Bone marrow (tissue), 2 donors: ENCODE measurements at regions not wholly inside any gene's neighbourhood (a gene's known extent, or its start where the extent isn't known, plus 50 kb on each side); places are given as distances from the start of the nearest gene placed in this dataset.
"Not testable (repeated sequence)": the region's sequence is repeated elsewhere in the genome, so short reads cannot be mapped to it uniquely, and the experiment has no call there.

Experiments used
- DNase-seq, 2 donors: peaks; one replicate each; lab custom pipeline; 2025; lab: John Stamatoyannopoulos, UW

DNA sequence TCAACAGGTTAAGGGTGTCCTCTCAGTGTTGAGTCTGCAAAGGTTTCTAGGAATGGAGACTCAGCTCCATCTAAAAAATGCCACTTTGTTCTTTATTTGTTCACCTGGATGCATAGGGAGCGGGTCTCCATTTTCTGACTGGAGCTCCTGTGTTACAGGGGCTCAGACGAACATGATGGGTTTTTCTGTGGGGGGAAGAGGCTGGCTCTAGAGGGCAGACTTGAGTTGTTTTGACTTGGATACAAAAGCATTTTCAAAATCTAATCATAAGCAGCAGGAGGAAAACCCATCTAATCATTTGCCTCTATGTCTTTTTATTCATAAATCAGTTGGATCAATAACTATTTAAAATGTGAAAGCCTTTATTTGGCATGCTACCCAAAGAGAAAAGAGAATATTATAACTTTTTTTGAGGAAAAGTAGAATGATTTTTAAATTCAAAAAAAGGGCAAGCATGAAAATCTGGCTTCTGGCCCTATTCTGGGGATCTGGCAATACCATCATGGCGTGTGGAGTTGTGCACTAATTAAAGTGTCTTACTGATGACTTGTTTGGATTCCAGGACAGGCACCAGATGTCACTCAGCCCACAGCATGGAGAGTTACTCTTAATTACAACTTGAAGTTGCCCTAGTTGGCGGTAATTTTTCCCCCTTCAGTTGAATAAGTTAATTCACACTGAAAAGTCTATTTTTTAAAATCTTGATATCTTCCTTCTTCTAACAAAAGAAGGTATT, 594.9 kb downstream of the REEP3 start:
- no peak for DNase-seq

DNA sequence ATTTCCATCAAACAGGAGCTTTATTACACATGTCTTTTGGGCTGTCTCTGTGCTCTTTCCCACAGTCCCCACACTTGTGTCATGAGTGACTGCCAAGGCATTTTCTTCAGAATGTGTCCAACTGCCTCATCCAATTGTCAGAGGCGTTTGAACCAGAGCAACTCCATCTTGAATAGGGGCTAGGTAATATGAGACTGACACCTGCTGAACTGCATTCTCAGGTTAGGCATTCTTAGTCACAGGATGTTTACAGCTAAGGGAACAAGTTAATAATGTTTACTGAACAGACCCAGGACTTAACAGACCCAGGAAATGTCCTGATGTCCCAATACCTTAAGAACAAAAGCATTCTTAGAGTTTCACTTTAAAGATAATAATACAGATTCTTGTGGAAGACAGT, 595.5 kb downstream of the REEP3 start:
- DNase-seq: no peak

DNA sequence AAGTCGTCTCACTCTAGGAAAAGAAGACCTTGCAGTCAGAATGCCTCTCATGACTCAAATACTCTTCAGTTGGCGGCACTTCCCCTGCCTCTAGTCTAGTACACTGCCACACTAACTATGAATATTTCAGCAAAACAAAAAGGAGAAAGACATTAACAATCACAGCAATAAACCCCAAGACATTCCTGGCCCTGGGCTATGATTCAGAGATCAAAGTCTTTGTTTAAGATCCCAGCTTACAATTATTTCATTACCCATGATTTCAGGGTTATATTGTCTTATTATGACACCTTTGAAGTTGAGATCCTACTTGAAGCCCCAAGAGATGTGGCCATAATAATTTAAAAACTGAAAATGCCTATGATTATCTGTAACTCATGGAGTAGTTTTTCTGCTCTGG, 597.5 kb downstream of the REEP3 start:
- DNase-seq: no peak

DNA sequence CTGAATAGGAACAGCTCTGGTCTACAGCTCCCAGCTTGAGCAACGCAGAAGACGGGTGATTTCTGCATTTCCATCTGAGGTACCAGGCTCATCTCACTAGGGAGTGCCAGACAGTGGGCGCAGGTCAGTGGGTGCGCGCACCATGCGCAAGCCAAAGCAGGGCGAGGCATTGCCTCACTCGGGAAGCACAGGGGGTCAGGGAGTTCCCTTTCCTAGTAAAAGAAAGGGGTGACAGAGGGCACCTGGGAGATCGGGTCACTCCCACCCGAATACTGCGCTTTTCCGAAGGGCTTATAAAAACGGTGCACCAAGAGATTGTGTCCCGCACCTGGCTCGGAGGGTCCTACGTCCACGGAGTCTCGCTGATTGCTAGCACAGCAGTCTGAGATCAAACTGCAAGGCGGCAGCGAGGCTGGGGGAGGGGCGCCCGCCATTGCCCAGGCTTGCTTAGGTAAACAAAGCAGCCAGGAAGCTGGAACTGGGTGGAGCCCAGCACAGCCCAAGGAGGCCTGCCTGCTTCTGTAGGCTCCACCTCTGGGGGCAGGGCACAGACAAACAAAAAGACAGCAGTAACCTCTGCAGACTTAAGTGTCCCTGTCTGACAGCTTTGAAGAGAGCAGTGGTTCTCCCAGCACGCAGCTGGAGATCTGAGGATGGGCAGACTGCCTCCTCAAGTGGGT, 599.2 kb downstream of the REEP3 start:
- DNase-seq: not testable (repeated sequence)

- DNase-seq: no peak
Measured at GRCh38 chr10:64130152-64130551, 609.0 kb downstream of the REEP3 start.

DNA sequence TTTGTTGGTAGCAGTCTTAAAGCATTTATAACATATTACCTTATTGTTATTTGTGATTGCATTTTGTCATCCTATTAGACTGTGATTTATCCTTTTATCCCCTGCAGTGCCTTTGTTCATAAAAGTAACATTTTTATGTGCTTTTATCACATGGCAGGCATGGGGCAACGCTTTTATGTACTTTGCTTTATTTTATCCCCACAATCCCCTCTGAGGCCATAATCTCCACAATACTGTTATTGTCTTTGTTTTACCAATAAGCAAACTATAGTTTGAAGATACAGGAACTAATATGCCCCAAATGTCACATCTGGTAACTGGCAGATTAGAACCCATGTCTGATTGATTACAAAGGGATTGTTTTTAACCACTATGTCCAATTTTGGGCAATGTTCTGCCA, 613.5 kb downstream of the REEP3 start:
- DNase-seq: no peak

DNA sequence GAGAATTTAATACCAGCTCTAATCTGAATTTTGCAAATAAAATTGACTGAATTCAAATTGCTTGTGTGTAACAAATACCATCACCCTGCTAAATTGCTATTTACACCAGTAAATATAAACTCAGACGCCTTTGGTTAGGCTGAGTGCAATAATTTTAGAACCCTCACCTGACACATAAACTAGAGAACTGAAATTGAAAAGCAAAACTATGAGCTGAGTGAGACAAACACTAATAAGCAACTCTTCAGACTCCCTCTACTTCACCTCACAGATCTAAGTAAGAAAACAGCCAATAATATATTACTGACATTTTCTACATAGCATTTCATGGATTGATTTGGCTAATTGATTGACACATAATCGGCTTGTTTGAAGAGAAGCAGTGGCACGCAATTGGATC, 621.2 kb downstream of the REEP3 start:
- no peak for DNase-seq

DNA sequence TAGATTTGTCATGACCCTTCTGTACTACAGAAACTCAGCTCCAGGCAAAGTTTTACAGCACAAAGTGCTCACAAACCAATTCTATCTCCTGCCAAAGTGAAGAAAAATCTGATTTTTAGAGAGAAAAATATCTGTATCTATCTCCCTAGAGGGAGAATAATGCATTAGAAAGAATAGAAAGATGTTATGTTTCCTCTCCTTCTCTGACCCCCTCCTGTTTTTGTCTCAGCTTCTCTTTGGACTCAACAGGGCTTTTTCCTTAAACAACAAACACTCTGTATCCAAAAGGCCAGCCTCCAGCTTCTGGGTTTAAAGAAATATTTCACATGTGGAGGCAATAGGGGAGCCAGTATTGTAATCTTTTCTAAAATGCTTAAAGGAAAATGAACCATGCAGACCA, 627.4 kb downstream of the REEP3 start:
- no peak for DNase-seq

- no peak for DNase-seq
Measured at GRCh38 chr10:64156166-64156565, 635.0 kb downstream of the REEP3 start.

DNA sequence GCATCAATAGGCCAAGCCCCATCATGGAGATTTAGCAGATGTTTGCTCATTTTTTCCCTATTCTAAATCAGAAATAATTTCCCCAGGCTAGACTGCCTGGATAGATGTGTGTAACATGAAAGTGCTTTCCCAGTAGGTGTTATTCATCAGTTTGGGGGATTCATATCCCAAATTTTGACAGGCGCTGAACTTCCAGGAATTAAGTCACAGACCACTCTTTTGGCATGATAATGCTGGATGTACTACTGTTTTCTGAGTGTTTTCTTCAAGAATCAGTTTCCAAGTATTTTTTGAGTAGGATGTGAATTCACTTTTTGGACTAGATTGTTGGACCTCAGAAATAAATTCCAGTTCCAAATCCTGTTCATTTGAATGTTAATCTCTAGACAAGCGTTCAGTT, 637.4 kb downstream of the REEP3 start:
- DNase-seq: no peak

- no peak for DNase-seq
Measured at GRCh38 chr10:64159910-64160872, 639.0 kb downstream of the REEP3 start.

GRCh38 chr10:64170791-64171190, 649.6 kb downstream of the REEP3 start:
- no peak for DNase-seq

DNA sequence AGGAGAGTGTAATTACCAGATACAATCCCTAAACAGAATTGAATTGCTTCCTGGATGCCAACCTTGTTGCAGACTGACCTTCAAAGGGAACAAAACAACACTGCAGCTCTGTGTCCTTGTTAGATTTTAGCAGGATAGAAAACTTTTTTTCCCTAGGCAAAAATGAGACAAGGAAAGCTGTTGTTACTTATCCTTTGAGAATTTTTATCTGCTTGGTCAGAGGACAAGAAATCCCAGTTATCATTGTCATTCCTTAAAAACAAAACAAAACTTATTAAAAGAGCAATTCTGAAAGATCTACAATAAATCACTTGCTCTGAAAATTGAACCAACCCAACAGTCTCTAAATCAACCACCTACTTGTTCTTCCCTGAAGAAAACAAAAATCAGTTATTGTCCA, 652.6 kb downstream of the REEP3 start:
- DNase-seq: no peak

DNA sequence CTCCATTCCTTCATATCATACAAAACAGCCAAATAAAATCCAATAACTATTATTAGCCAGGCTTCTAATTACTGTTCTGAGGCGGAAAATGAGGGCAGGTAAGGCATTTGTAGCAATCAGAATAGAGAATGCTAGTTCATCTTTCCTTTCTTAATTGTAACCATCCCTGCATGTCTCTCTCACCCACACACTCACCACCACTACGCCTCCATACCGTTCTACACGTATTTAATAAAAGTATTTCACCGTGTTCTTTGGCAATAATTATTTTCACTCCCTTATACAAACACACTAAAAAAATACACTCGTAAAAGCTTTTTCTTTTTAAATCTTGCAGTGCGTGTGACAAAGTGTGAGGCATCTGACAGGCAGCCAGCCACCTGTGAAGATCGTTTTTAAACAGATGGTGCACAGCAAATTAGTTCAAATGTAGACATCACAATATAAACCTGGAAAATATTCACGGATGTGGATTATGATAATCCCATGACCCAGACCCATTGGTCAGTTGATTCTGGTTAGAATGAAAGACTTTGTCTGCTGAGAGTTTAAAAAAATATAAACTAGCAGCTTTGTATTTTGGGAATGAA, 653.6 kb downstream of the REEP3 start:
- no peak for DNase-seq

- DNase-seq: no peak
Measured at GRCh38 chr10:64175271-64175962, 654.2 kb downstream of the REEP3 start.

GRCh38 chr10:64182671-64183070, 661.5 kb downstream of the REEP3 start:
- no peak for DNase-seq

- DNase-seq: no peak
Measured at GRCh38 chr10:64191286-64191685, 670.1 kb downstream of the REEP3 start.

- no peak for DNase-seq
Measured at GRCh38 chr10:64196638-64197315, 675.6 kb downstream of the REEP3 start.

DNA sequence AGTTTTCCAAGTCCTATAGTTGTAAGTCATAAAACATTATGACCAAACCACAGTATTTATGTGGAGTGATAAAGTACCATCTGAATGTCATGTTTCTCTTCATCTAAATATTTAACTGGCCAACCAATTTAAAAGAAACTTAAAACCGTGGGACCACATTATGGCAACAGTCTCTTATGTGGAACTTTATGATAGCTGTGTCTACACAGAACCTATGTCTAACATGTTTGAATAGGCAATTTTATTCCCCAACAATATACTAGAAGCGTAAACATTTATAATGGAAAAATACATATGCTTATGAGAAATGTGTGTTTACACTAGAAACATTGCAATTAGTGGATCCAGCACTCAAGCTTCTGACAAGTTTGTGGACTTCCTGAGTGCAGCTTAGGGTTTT, 680.7 kb downstream of the REEP3 start:
- DNase-seq: no peak

DNA sequence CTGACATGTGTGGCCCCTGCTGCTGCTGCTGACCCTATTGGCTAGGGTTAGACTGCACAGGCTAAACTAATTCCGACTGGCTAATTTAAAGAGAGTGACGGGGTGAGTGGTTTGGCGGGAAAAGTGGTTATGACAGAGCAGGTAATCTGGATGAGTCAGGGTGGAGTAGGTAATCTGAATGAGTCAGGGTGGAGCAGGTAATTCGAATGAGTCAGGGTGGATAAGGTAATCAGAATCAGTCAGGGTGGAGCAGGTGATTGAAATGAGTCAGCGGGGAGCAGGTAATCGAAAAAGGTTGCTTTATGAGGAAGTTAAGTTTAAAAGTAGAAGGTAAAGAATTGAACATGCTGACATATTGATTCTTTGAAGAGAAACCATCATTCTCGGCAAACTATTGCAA, 683.3 kb downstream of the REEP3 start:
- not testable (repeated sequence) for DNase-seq

DNA sequence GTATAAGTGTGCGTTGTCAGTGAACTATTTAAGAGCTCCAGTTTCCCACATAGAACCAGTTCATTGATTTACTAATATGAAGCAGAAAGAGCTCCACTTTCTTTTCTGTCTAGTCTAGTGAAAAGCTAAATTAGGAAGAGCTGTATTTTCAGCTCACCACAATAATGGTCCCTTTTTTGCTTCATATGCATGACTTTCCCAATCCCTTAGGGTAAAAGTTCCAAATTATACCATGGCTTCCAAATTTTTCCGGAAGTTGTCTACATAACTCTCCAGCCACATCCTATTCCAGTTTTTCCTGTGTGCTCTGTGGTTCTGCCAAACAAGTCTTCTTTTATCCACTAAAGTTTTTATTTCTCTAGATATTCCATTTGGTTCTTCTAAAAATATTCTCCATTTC, 685.2 kb downstream of the REEP3 start:
- DNase-seq: no peak
